HepG2 (cell line): ENCODE measurements at regions not wholly inside any gene's neighbourhood (a gene's known extent, or its start where the extent isn't known, plus 50 kb on each side); places are given as distances from the start of the nearest gene placed in this dataset.

Experiments used
- ATAC-seq: fragments of 200-7000 bp; cut with Tn5 transposase; 3 replicates; pipeline ENCODE4 v1.9.1; 2020; ENCODE audit warnings: mild to moderate bottlenecking, moderate library complexity
- BruUV-seq: library from RNA; stranded (reverse); fragments of 400-500 nt; replicated peaks from 2 replicates; lab custom pipeline; 2021; lab: Mats Ljungman, UMichigan
- CTCF ChIA-PET: fragments of 300-600 bp; formaldehyde crosslinking; extraction: SDS; loops from one replicate; lab custom pipeline; 2021; ENCODE audit warnings: low total read pairs, inconsistent platforms, low intra/inter-chr PET ratio; lab: Yijun Ruan, JAX
- POLR2A ChIA-PET: fragments of 350-600 bp; sonication (Branson Sonifier 250); formaldehyde crosslinking; loops from one replicate; lab custom pipeline; 2020; ENCODE audit warnings: antibody characterized with exemption, inconsistent platforms; lab: Yijun Ruan, JAX
- DNase-seq: peaks from one replicate; pipeline ENCODE4 v3.0.0-alpha.2; 2015; ENCODE audit warnings: low spot score
- FAIRE-seq: peaks from 3 replicates; lab custom pipeline; 2011; peaks lifted over from hg19 to GRCh38; lab: Jason Lieb, UNC
- H2AFZ ChIP-seq: one replicate; pipeline ENCODE4 v1.6.1; 2011; ENCODE audit warnings: low read length, inconsistent platforms
- H3K27ac ChIP-seq: fragments of 300-600 bp; 3 replicates; pipeline ENCODE4 v1.8.0; 2011; ENCODE audit warnings: mixed run types, mild to moderate bottlenecking, mixed read lengths, low read length, inconsistent platforms; ENCODE audit not compliant: insufficient read depth; ENCODE audit errors: extremely low read length
- H3K27me3 ChIP-seq, 2 experiments: fragments of 200-600 bp in 1 of 2; 2 replicates in 1 of 2; 3 replicates in 1 of 2; pipeline versions ENCODE4 v1.6.0 to v1.8.0; 2011; ENCODE audit warnings: low read length in 2 of 2, mild to moderate bottlenecking in 2 of 2, moderate library complexity in 2 of 2, inconsistent platforms in 1 of 2; ENCODE audit not compliant: insufficient read depth in 2 of 2, control insufficient read depth in 1 of 2
- H3K36me3 ChIP-seq, 2 experiments: fragments of 200-600 bp in 1 of 2; replicated peaks in 1 of 2; 2 replicates in 1 of 2; 3 replicates in 1 of 2; pipeline versions ENCODE4 v1.5.1 to v1.8.0; 2011; ENCODE audit warnings: low read length in 2 of 2, inconsistent platforms in 1 of 2; ENCODE audit not compliant: insufficient read depth in 2 of 2, control insufficient read depth in 1 of 2
- H3K4me1 ChIP-seq: 2 replicates; pipeline ENCODE4 v1.5.1; 2012; ENCODE audit warnings: low read length, inconsistent platforms; ENCODE audit not compliant: insufficient read depth
- H3K4me2 ChIP-seq: 2 replicates; pipeline ENCODE4 v1.6.0; 2011; ENCODE audit warnings: low read depth, low read length, inconsistent platforms
- H3K4me3 ChIP-seq, 3 experiments: fragments of 200-600 bp in 1 of 3; sonication (generic), shearing (Covaris generic) in 1 of 3; replicated peaks in 1 of 3; 2 replicates each; pipeline ENCODE4 v1.5.1; 2011 to 2016; ENCODE audit warnings: low read length in 3 of 3, inconsistent platforms in 2 of 3, low read depth in 2 of 3, mild to moderate bottlenecking in 2 of 3, control low read depth in 1 of 3, mixed read lengths in 1 of 3; ENCODE audit not compliant: insufficient read depth in 1 of 3
- H3K79me2 ChIP-seq: one replicate; pipeline ENCODE4 v1.6.1; 2011; ENCODE audit warnings: low read length, inconsistent platforms; ENCODE audit not compliant: insufficient read depth
- H3K9ac ChIP-seq: 2 replicates; pipeline ENCODE4 v1.6.0; 2011; ENCODE audit warnings: mild to moderate bottlenecking, low read depth, low read length, inconsistent platforms; ENCODE audit not compliant: insufficient read depth
- H3K9me3 ChIP-seq: 2 replicates; pipeline ENCODE4 v1.5.1; 2012; ENCODE audit warnings: mild to moderate bottlenecking, low read length
- H4K20me1 ChIP-seq: 2 replicates; pipeline ENCODE4 v1.6.0; 2011; ENCODE audit warnings: inconsistent platforms, mild to moderate bottlenecking, low read length, moderate library complexity; ENCODE audit not compliant: insufficient read depth
- AKNA ChIP-seq: sonication (generic); formaldehyde crosslinking; IDR thresholded peaks from 2 replicates; pipeline ENCODE4 v1.4.0; 2020; ENCODE audit warnings: missing genetic modification reagents, borderline replicate concordance
- CREB3 ChIP-seq: sonication (generic); formaldehyde crosslinking; IDR thresholded peaks from 2 replicates; pipeline ENCODE4 v1.5.0; 2020; ENCODE audit warnings: missing genetic modification reagents
- DZIP1 ChIP-seq: sonication (generic); formaldehyde crosslinking; IDR thresholded peaks from 2 replicates; pipeline ENCODE4 v1.5.0; 2020; ENCODE audit warnings: mild to moderate bottlenecking, missing genetic modification reagents
- MBNL3 ChIP-seq: fragments of 250-450 bp; sonication (Bioruptor Pico); conservative IDR thresholded peaks from 2 replicates; pipeline ENCODE4 v1.8.0; 2022; ENCODE audit warnings: mild to moderate bottlenecking, inconsistent platforms
- MTERF4 ChIP-seq: sonication (generic); formaldehyde crosslinking; IDR thresholded peaks from 2 replicates; pipeline ENCODE4 v1.8.0; 2023; ENCODE audit warnings: mild to moderate bottlenecking, missing genetic modification reagents
- NFKBIZ ChIP-seq: IDR thresholded peaks from 2 replicates; pipeline ENCODE4 v1.6.1; 2018; ENCODE audit warnings: missing genetic modification reagents, missing compliant biosample characterization
- RBAK ChIP-seq: sonication (generic); formaldehyde crosslinking; IDR thresholded peaks from 2 replicates; pipeline ENCODE4 v1.5.1; 2020; ENCODE audit warnings: mild to moderate bottlenecking, missing genetic modification reagents
- XBP1 ChIP-seq: sonication (generic); formaldehyde crosslinking; IDR thresholded peaks from 2 replicates; pipeline ENCODE4 v1.5.0; 2020; ENCODE audit warnings: missing genetic modification reagents
- ZMAT3 ChIP-seq: sonication (generic); formaldehyde crosslinking; conservative IDR thresholded peaks from 2 replicates; pipeline ENCODE4 v1.7.0; 2021; ENCODE audit warnings: missing genetic modification reagents
- ZNF160 ChIP-seq: sonication (generic); formaldehyde crosslinking; IDR thresholded peaks from 2 replicates; pipeline ENCODE4 v1.8.0; 2022; ENCODE audit warnings: mild to moderate bottlenecking, inconsistent platforms, missing genetic modification reagents
- ZNF24 ChIP-seq: fragments of 450-650 bp; IDR thresholded peaks from 2 replicates; pipeline ENCODE4 v1.6.1; 2017; ENCODE audit warnings: antibody characterized with exemption, mild to moderate bottlenecking
- ZNF44 ChIP-seq: sonication (generic); formaldehyde crosslinking; IDR thresholded peaks from 2 replicates; pipeline ENCODE4 v1.5.1; 2020; ENCODE audit warnings: mild to moderate bottlenecking, missing genetic modification reagents
- ZNF547 ChIP-seq: sonication (generic); formaldehyde crosslinking; IDR thresholded peaks from 2 replicates; pipeline ENCODE4 v1.5.1; 2020; ENCODE audit warnings: mild to moderate bottlenecking, missing genetic modification reagents
- ZNF558 ChIP-seq: sonication (generic); formaldehyde crosslinking; IDR thresholded peaks from 2 replicates; pipeline ENCODE4 v1.9.0; 2022; ENCODE audit warnings: mild to moderate bottlenecking, missing genetic modification reagents, borderline replicate concordance
- ZNF562 ChIP-seq: sonication (generic); formaldehyde crosslinking; IDR thresholded peaks from 2 replicates; pipeline ENCODE4 v1.8.0; 2022; ENCODE audit warnings: missing genetic modification reagents, borderline replicate concordance
- ZNF775 ChIP-seq: sonication (generic); formaldehyde crosslinking; IDR thresholded peaks from 2 replicates; pipeline ENCODE4 v1.4.0; 2020; ENCODE audit warnings: missing genetic modification reagents, mild to moderate bottlenecking, moderate library complexity, borderline replicate concordance
- in situ Hi-C: cut with HindIII; loops from 2 replicates; pipeline ENCODE4 v1.10.0; 2017; ENCODE audit warnings: low pct_unique_long_range_greater_than_20kb; ENCODE audit not compliant: extremely low pct_ligation_motif_present
- intact Hi-C: fragments of 100-400 bp; cut with micrococcal nuclease; formaldehyde crosslinking; loops from one replicate; pipeline ENCODE4 v1.10.0; 2022; ENCODE audit not compliant: unreplicated experiment

GRCh38 chr18:39561126-39561525 is 1995.5 kb upstream of the CELF4 start (continued):
- no peak for TF ChIP-seq AKNA (CRISPR knock-in tag)
- TF ChIP-seq ZNF775 (CRISPR knock-in tag): no peak
- TF ChIP-seq RBAK (CRISPR knock-in tag): no peak
- TF ChIP-seq ZNF558 (CRISPR knock-in tag): no peak
- TF ChIP-seq MBNL3 (CRISPR knock-in tag): no peak
- TF ChIP-seq ZNF547 (CRISPR knock-in tag): no peak
- no peak for TF ChIP-seq MTERF4 (CRISPR knock-in tag)

GRCh38 chr18:39558658-39559057 is 1993.1 kb upstream of the CELF4 start:
- Histone ChIP-seq H3K4me3 (no peak overlapping the region), H3K36me3 (no peaks in the 10 kb centered on the region), H3K4me2 (no peak overlapping the region), H3K79me2 (no peaks in the 10 kb centered on the region), H2AFZ (no peak overlapping the region), H3K4me1 (no peaks in the 10 kb centered on the region), H3K27ac (no peak overlapping the region), H3K9me3 (no peaks in the 10 kb centered on the region), H4K20me1 (no peaks in the 10 kb centered on the region), H3K27me3 (no peaks in the 10 kb centered on the region), H3K9ac (no peak overlapping the region)
- in situ Hi-C loops (no loop called here), intact Hi-C loops (no loop called here)
- DNase-seq (no peak), FAIRE-seq (no peak), ATAC-seq (no peak)
- no TSS peak for BruUV-seq
- ChIA-PET CTCF (no interaction called here), POLR2A (no interaction called here)
- TF ChIP-seq ZNF24 (no peak), ZNF44 (no peak), ZNF562 (CRISPR knock-in tag) (no peak), DZIP1 (CRISPR knock-in tag) (no peak), ZMAT3 (CRISPR knock-in tag) (no peak), NFKBIZ (no peak), CREB3 (CRISPR knock-in tag) (no peak), XBP1 (CRISPR knock-in tag) (no peak), ZNF160 (CRISPR knock-in tag) (no peak)
